Cardiac muscle cell (in vitro differentiated cells and primary cell): ENCODE measurements at regions not wholly inside any gene's neighbourhood (a gene's known extent, or its start where the extent isn't known, plus 50 kb on each side); places are given as distances from the start of the nearest gene placed in this dataset.

Experiments used
- DNase-seq, 2 donors: peaks; one replicate each; pipeline versions ENCODE4 v3.0.0 to v3.0.0-alpha.2; 2010 to 2017; ENCODE audit warnings: low read depth in 1 of 2, low spot score in 1 of 2
- H3K27ac ChIP-seq: fragments of 200-600 bp; sonication (generic); 2 replicates; pipeline ENCODE4 v1.5.1; 2016
- H3K27me3 ChIP-seq: fragments of 200-600 bp; sonication (generic); 2 replicates; pipeline ENCODE4 v1.6.0; 2016; ENCODE audit warnings: control low read depth
- H3K36me3 ChIP-seq: fragments of 200-600 bp; sonication (generic); 2 replicates; pipeline ENCODE4 v1.5.1; 2016; ENCODE audit warnings: control low read depth
- H3K4me1 ChIP-seq: fragments of 200-600 bp; sonication (generic); 2 replicates; pipeline ENCODE4 v1.8.1; 2017; ENCODE audit warnings: low read depth, mild to moderate bottlenecking, mixed run types
- H3K4me3 ChIP-seq: fragments of 200-600 bp; sonication (generic); 2 replicates; pipeline ENCODE4 v1.5.1; 2016; ENCODE audit warnings: mild to moderate bottlenecking
- H3K9me3 ChIP-seq: fragments of 200-600 bp; sonication (generic); 2 replicates; pipeline ENCODE4 v1.5.1; 2017; ENCODE audit warnings: low read depth, mild to moderate bottlenecking, control low read depth
- CTCF ChIP-seq: IDR thresholded peaks from 2 replicates; pipeline ENCODE4 v1.5.1; 2012; ENCODE audit warnings: low read depth, mild to moderate bottlenecking, low read length

- no peak for TF ChIP-seq CTCF
These were observed 93.0 kb upstream of the MAFB start for GRCh38 chr20:40782043-40782368.

GRCh38 chr20:40785346-40785745 lies 96.3 kb upstream of the MAFB start:
- TF ChIP-seq CTCF: no peak
- no peak overlapping the region for H3K27ac ChIP-seq
- no peaks in the 10 kb centered on the region for H3K36me3 ChIP-seq
- no peaks in the 10 kb centered on the region for H3K4me1 ChIP-seq
- peaks cover 2% of the 10 kb centered on the region for H3K27me3 ChIP-seq
- H3K9me3 ChIP-seq: no peaks in the 10 kb centered on the region
- DNase-seq: no peak
- no peak overlapping the region for H3K4me3 ChIP-seq

More at GRCh38 chr20:40782043-40782368, 93.0 kb upstream of the MAFB start:
- DNase-seq: no peak
- Histone ChIP-seq H3K4me1 (no peaks in the 10 kb centered on the region), H3K36me3 (no peaks in the 10 kb centered on the region), H3K9me3 (no peaks in the 10 kb centered on the region), H3K27ac (no peak overlapping the region), H3K27me3 (no peaks in the 10 kb centered on the region), H3K4me3 (no peak overlapping the region)

GRCh38 chr20:40786336-40786735 lies 97.3 kb upstream of the MAFB start:
- Histone ChIP-seq H3K4me3 (no peak overlapping the region), H3K36me3 (no peaks in the 10 kb centered on the region), H3K9me3 (no peaks in the 10 kb centered on the region), H3K27ac (no peak overlapping the region), H3K27me3 (peaks cover 2% of the 10 kb centered on the region), H3K4me1 (no peaks in the 10 kb centered on the region)
- no peak for TF ChIP-seq CTCF
- no peak for DNase-seq

- Histone ChIP-seq H3K4me1 (no peaks in the 10 kb centered on the region), H3K9me3 (no peaks in the 10 kb centered on the region), H3K36me3 (no peaks in the 10 kb centered on the region), H3K4me3 (no peak overlapping the region), H3K27me3 (peaks cover 2% of the 10 kb centered on the region), H3K27ac (no peak overlapping the region)
- TF ChIP-seq CTCF: no peak
- no peak for DNase-seq
These were observed 98.9 kb upstream of the MAFB start for GRCh38 chr20:40787941-40788340.

- peak in 1 of 2 donors; percentile 29 for DNase-seq
- H3K36me3 ChIP-seq: no peaks in the 10 kb centered on the region
- TF ChIP-seq CTCF: peak; percentile 55
These were observed 108.4 kb upstream of the MAFB start for GRCh38 chr20:40797425-40797824.

GRCh38 chr20:40798066-40798465 lies 109.0 kb upstream of the MAFB start:
- Histone ChIP-seq H3K27ac (no peak overlapping the region), H3K4me1 (no peaks in the 10 kb centered on the region), H3K4me3 (no peak overlapping the region), H3K36me3 (no peaks in the 10 kb centered on the region), H3K9me3 (no peaks in the 10 kb centered on the region), H3K27me3 (no peaks in the 10 kb centered on the region)
- DNase-seq: no peak
- no peak for TF ChIP-seq CTCF

More at GRCh38 chr20:40797425-40797824, 108.4 kb upstream of the MAFB start:
- Histone ChIP-seq H3K27ac (no peak overlapping the region), H3K4me1 (no peaks in the 10 kb centered on the region), H3K27me3 (no peaks in the 10 kb centered on the region), H3K4me3 (no peak overlapping the region), H3K9me3 (no peaks in the 10 kb centered on the region)
